ENCODE measurements at regions not wholly inside any gene's neighbourhood (a gene's known extent, or its start where the extent isn't known, plus 50 kb on each side); places are given as distances from the start of the nearest gene placed in this dataset.

GRCh38 chrX:39577985-39578869 lies 519.5 kb downstream of the BCOR start:
- DNase-seq, result no peak
- no peak for TF ChIP-seq CTCF (IDR thresholded peaks at IDR 0.05)
- no peak for TF ChIP-seq POLR2A (IDR thresholded peaks at IDR 0.05)
- WGBS, 2 donors, result 65 to 70% methylated on average over 6 to 8 of the region's 16 CpGs

GRCh38 chrX:39580043-39580442 lies 517.7 kb downstream of the BCOR start:
- Histone ChIP-seq H3K27ac (no peak overlapping the region), H3K36me3 (no peaks in the 10 kb centered on the region), H3K4me1 (peaks cover 0 to 9% (median 0%) of the 10 kb centered on the region in 3 donors), H3K4me3 (no peak overlapping the region), H3K9me3 (no peaks in the 10 kb centered on the region), H3K27me3 (peaks cover 0 to 4% (median 0%) of the 10 kb centered on the region in 4 donors)
- WGBS, 2 donors, result 92% methylated on average over 8 of the region's 8 CpGs; no CpG with 5 or more reads in 1 of the 2 donors
- no peak for DNase-seq
- intact Hi-C loops (cut with DNase I), result no loop called here
- TF ChIP-seq POLR2A (IDR thresholded peaks at IDR 0.05) (no peak), CTCF (IDR thresholded peaks at IDR 0.05) (no peak)

More at GRCh38 chrX:39577985-39578869, 519.5 kb downstream of the BCOR start:
- intact Hi-C loops (cut with DNase I), result no loop called here
- H3K4me3 ChIP-seq, result no peak overlapping the region
- peaks cover 0 to 4% (median 0%) of the 10 kb centered on the region in 4 donors for H3K27me3 ChIP-seq
- H3K9me3 ChIP-seq, result no peaks in the 10 kb centered on the region
- H3K4me1 ChIP-seq, result peaks cover 0 to 9% (median 0%) of the 10 kb centered on the region in 3 donors
- H3K36me3 ChIP-seq, result no peaks in the 10 kb centered on the region
- no peak overlapping the region for H3K27ac ChIP-seq

GRCh38 chrX:39581411-39581810 lies 516.3 kb downstream of the BCOR start:
- intact Hi-C loops (cut with DNase I), result no loop called here
- no peak for DNase-seq
- no peak for TF ChIP-seq POLR2A (IDR thresholded peaks at IDR 0.05)
- TF ChIP-seq CTCF (IDR thresholded peaks at IDR 0.05), result no peak
- WGBS, 2 donors, result 70 to 90% methylated on average over 2 of the region's 3 CpGs
- H3K4me1 ChIP-seq, result peaks cover 0 to 2% (median 0%) of the 10 kb centered on the region in 3 donors
- peaks cover 0 to 4% (median 0%) of the 10 kb centered on the region in 4 donors for H3K27me3 ChIP-seq
- H3K4me3 ChIP-seq, result no peak overlapping the region
- no peak overlapping the region for H3K27ac ChIP-seq
- H3K9me3 ChIP-seq, result no peaks in the 10 kb centered on the region
- no peaks in the 10 kb centered on the region for H3K36me3 ChIP-seq

GRCh38 chrX:39582091-39582490 lies 515.7 kb downstream of the BCOR start:
- no peak for TF ChIP-seq POLR2A (IDR thresholded peaks at IDR 0.05)
- no peak for TF ChIP-seq CTCF (IDR thresholded peaks at IDR 0.05)
- no peak overlapping the region for H3K4me3 ChIP-seq
- intact Hi-C loops (cut with DNase I), result no loop called here
- H3K36me3 ChIP-seq, result no peaks in the 10 kb centered on the region
- WGBS, 2 donors, result no CpG with 5 or more reads among the region's 3 CpGs
- H3K4me1 ChIP-seq, result no peaks in the 10 kb centered on the region
- H3K9me3 ChIP-seq, result no peaks in the 10 kb centered on the region
- peaks cover 0 to 4% (median 0%) of the 10 kb centered on the region in 4 donors for H3K27me3 ChIP-seq
- DNase-seq, result no peak
- H3K27ac ChIP-seq, result no peak overlapping the region

- no peak for DNase-seq
Observed at GRCh38 chrX:39582976-39583375, 514.8 kb downstream of the BCOR start.

More at GRCh38 chrX:39582976-39583375, 514.8 kb downstream of the BCOR start:
- Histone ChIP-seq H3K4me3 (no peak overlapping the region), H3K9me3 (no peaks in the 10 kb centered on the region), H3K27me3 (peaks cover 0 to 4% (median 0%) of the 10 kb centered on the region in 4 donors), H3K36me3 (no peaks in the 10 kb centered on the region), H3K4me1 (no peaks in the 10 kb centered on the region), H3K27ac (no peak overlapping the region)
- TF ChIP-seq CTCF (IDR thresholded peaks at IDR 0.05) (no peak), POLR2A (IDR thresholded peaks at IDR 0.05) (no peak)
- 66% methylated on average over 4 of the region's 4 CpGs; no CpG with 5 or more reads in 1 of the 2 donors for WGBS, 2 donors
- intact Hi-C loops (cut with DNase I), result no loop called here
